ENCODE measurements at regions not wholly inside any gene's neighbourhood (a gene's known extent, or its start where the extent isn't known, plus 50 kb on each side); places are given as distances from the start of the nearest gene placed in this dataset.

DNA sequence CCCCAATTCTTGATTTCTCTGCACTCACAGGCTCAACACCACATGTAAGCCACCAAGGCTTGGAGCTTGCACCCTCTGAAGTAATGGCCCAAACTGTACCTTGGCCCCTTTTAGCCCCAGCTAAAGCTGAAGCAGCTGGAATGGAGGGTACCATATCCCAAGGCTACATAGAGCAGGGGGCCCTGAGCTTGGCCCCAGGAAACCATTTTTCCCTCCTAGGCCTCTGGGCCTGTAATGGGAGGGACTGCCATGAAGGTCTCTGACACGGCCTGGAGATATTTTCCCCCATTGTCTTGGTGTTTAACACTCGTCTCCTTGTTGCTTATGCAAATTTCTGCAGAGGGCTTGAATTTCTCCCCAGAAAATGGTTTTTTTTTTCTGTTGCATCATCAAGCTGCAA lies 69.7 kb downstream of the SKA1 start:
- no peak for DNase-seq

GRCh38 chr18:50446629-50447028 lies 71.8 kb downstream of the SKA1 start:
- DNase-seq: no peak

DNA sequence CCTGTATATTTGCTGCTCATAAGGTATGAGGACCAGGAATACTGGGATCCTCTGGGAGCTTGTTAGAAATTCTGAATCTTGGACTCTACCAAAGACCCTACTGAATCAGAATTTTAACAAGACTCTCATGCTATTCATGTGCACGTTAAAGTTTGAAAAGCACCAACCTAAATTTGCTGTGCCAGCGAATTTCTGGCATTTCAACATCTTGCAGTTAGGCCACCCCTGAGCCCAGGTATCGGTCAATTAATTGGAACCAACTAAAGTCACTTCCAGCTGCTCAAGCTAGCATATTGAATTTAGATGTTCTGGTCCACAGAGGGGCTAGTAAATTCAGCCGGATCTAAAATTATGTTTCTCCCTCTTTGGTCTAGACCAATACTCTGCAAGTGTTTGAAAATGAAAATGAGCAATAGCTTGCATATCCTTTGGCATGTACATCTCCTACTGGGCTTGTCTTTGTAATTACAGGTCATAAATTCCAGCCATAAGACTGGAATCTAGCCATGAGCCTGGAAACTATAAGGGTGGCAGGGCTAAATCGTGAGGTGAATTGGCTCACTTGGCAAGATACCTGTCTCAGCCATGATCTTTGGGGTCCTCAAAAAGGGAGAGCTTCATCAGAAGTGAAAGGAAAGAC lies 72.4 kb downstream of the SKA1 start:
- no peak for DNase-seq

GRCh38 chr18:50447952-50448351 lies 73.1 kb downstream of the SKA1 start:
- DNase-seq: no peak

- no peak for DNase-seq
Measured at GRCh38 chr18:50451100-50451842, 76.4 kb downstream of the SKA1 start.

DNA sequence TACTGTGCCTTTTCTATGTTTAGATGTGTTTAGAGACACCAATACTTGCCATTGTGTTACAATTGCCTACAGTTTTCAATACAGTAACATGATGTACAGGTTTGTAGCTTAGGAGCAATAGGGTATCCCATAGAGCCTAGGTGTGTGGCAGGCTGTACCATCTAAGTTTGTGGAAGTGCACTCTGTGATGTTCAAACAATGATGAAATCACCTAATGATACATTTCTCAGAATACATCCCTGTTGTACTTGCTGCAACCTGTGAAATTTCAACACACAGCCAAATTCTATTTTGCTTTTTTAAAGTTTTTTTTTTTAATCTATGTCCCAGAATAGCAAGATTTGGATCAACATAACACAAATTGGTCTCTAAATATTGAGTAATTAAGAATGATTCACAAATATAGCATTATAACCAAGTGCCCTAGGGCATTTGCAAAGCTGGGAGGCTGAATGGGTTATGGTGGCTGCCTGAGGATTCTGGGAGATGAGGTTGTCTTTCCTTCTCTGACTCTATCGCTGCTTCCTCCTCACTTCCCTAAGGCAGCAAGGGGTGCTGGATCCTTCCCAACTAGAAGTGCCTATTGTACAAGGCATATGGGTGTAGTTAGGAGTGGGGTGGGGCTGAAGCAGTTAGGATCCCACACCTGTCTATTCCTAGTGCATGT lies 78.3 kb downstream of the SKA1 start:
- DNase-seq: no peak

GRCh38 chr18:50453732-50454131 lies 78.9 kb downstream of the SKA1 start:
- no peak for DNase-seq

DNA sequence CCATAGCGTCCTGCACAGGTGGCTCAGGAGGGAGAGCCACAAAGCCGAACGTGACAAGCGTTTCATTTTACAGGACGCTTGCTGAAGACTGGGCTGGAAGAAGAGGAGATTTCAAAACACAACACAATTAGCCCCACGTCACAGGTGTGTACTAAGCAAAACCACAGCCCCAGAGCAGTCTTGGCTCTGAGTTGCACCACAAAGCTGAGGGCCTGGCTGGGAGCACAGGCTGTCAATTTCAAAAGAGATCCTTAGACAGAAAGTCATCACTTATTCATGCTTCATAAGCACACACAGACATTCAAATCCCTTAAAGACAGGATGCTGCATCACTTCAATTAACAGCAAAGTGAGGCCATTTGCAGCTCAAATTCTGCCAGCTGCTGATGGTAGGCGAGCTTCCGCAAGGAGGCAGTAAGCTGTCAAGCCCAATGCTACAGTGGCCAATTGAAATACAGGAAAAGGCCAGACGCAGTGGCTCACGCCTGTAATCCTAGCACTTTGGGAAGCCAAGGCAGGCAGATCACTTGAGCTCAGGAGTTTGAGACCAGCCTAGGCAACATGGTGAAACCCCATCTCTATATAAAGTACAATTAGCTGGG lies 79.6 kb downstream of the SKA1 start:
- no peak for DNase-seq

GRCh38 chr18:50456285-50456684 lies 81.4 kb downstream of the SKA1 start:
- no peak for DNase-seq

DNA sequence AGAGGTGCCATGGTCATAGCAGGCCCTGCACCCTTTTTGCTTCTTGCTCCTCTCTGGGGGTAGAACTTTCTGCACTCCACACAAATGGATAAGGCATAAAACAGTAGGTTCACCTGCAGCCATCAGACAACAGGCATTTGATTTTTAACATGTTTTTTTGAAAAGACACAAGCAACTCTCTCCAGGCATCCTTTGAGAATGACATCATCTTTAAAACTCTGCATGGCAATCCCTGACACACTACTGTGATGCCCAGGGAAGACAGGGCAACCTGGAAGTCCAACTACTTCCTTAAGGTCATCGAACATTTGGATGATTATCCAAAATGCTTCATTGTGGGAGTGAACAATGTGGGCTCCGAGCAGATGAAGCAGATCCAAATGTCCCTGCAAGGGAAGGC lies 82.8 kb downstream of the SKA1 start:
- no peak for DNase-seq

DNA sequence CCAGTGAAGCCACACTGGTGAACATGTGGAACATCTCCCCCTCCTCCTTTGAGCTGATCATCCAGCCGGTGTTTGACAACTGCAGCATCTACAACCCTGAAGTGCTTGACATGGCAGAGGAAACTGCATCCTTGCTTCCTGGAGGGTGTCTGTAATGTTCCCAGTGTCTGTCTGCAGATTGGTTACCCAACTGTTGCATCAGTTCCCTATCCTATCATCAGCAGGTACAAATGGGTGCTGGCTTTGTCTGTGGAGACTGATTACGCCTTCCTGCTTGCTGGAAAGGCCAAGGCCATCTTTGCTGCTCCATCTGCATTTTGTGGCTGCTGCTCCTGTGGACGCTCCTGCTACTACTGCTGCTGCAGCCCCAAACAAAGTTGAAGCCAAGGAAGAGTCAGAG lies 83.5 kb downstream of the SKA1 start:
- no peak for DNase-seq

- DNase-seq: no peak
Measured at GRCh38 chr18:50458796-50459195, 84.0 kb downstream of the SKA1 start.

DNA sequence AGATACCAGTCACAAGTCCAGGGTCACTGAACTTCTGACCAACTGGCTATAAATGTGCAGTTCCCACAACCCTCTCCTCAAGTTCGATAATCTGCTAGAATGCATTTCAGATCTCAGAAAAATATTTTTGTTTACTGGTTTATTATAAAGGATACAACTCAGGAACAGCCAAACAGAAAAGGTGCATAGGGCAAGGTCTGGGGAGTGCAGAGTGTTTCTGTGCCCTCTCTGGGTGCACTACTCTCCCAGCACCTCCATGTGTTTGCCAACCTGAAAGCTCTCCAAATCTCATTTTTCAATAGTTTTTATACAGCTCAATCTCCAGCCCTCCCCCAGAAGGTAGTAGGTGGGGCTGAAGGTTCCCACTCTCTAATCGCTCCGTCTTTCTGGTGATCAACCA lies 85.2 kb downstream of the SKA1 start:
- no peak for DNase-seq

- no peak for DNase-seq
Measured at GRCh38 chr18:50460716-50461115, 85.9 kb downstream of the SKA1 start.

DNA sequence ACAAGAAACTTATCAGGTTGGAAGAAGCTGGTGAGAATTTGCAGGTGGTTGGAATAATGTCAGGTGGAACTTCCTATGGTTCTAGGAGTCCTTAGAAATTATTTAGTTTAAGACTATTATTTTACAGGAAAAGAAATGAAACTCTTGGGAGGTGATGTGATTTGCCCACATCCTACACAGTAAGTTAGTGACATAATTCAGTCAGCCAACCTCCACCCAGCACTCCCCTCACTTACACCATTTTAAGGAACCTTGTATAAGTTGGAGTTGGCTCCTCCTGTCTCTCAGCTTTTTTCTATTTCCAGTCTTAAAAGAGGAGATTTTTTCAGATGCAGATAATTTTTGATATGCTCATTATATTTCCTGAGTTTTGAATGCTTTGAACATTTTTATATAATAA lies 86.4 kb downstream of the SKA1 start:
- peak; percentile 48 for DNase-seq

GRCh38 chr18:50465211-50466153 lies 90.6 kb downstream of the SKA1 start:
- peak; percentile 73 for DNase-seq

DNA sequence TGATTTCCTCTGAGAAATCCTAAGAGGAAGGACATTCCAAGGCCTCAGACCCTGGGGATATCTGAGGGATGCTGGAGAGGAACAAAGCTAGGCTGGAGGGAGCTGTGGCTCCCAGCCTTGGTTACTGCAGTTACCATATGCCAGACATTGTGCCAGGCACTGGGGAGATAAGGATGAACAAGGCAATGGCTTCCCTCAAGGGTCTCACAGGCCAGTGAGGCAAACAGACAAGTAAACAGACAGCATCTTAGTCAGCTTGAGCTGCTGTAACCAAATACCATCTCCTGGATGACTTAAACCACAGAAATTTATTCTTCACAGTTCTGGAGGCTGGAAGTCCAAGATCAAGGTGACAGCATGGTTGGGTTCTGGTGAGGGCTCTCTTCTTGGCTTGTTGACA lies 91.8 kb downstream of the SKA1 start:
- DNase-seq: no peak

DNA sequence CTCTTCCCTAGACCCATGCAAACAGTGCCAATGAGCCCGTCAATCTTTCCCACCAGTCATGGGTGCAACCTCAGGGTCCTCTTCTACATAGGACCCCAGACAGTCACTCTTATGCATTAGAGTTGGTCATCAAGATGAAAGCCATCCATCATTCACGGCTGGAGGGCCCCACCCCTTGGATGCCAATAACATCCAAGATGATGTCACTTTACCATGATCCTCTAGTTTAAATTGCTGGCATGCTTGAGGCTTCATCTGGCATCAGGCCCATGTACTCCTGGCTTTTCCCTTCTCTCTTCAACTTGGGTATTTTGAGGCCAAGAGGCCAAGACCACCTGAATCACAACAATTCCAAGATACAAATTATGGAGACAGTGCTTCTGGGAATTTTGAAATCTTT lies 91.1 kb upstream of the MAPK4 start:
- no peak for DNase-seq

DNA sequence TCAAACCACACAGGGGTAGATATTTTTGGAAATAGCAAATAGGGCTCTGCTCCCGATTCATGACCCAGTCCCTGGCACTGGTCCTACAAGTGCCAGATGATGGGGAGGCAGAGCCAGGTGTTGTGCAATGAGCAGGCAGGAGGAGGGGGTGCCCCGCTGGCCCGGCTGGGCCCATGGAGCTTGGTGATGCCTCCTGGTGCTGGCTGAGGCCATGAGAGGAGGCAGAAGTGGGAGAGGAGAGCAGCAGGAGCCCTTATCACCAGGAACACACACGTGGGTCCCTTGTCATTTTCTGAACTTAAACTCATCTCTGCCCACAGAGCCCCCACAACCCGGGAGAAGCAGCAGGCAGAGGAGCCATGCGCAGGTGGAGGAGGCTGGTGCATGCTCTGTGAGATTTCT lies 90.5 kb upstream of the MAPK4 start:
- no peak for DNase-seq

DNA sequence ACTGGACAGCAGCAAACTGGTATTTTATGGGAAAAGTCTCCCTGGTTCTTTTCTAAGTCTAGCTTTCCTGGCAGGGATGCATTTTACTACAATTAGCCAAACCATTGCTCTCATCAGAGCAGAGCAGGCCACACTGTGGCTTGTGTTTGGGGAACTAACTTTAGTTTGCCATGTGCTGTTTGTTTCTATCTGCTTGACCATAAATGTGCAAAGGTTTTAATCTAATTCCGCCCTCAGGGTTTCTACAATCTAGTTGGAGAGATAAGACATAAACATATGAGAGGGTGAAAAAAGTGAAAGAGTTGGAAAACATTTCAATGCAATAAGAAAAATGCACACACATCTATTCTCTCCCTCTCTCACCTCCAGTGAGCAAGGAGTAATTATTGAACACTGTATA lies 86.9 kb upstream of the MAPK4 start:
- peak; percentile 67 for DNase-seq

GRCh38 chr18:50473881-50474280 lies 86.0 kb upstream of the MAPK4 start:
- DNase-seq: no peak

DNA sequence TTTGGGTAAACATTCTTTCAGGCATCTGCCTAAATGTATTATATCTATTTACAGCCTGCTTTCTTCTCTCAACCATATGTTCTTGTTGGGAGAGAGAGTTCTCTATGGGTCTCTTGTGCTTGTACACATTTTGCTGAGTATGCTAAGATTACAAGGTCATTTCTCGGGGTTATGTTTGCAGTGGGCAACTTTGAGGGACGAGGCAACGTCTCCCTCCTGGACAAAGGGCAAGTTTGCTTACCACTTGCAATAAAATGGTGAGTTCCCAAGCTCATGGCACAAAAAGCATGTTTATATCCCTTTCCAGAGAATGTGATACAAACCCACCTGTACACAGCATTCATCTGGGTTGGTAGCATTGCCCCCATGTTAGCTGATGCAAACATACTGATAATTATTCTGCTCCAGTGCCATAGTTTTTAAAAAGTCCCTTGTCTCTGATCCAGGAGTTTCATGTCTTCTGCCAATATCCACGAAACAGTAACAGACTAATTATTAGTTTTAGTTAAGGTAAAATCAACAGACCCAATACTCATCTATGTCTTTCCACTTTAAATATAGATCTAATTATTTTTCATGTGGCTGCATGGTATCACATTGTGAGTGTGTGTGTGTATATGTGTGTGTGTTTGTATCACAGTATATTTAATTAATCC lies 84.2 kb upstream of the MAPK4 start:
- DNase-seq: no peak
